Activated T-cell treated with anti-CD3 and anti-CD28 coated beads, Interleukin-2, amount 50 U/mL, for 72 hours (primary cell): ENCODE measurements at regions not wholly inside any gene's neighbourhood (a gene's known extent, or its start where the extent isn't known, plus 50 kb on each side); places are given as distances from the start of the nearest gene placed in this dataset.
"Not testable (repeated sequence)": the region's sequence is repeated elsewhere in the genome, so short reads cannot be mapped to it uniquely, and the experiment has no call there.

Experiments used
- ATAC-seq, 2 donors: fragments of 150-1000 bp; cut with Tn5 transposase; replicated peaks in 1 of 2; 2 replicates each; pipeline ENCODE4 v1.10.0; 2021; ENCODE audit warnings: moderate library complexity in 2 of 2, mild to moderate bottlenecking in 1 of 2
- DNase-seq, 2 donors: peaks; one replicate each; pipeline ENCODE4 v3.0.0; 2021 to 2022; ENCODE audit warnings: mixed read lengths in 1 of 2
- H3K27ac Mint-ChIP-seq: one replicate; pipeline ENCODE4 v1.8.0; 2022; ENCODE audit warnings: mild to moderate bottlenecking, moderate library complexity, mixed read lengths
- H3K27me3 Mint-ChIP-seq: one replicate; pipeline ENCODE4 v1.8.0; 2022; ENCODE audit warnings: low read depth, mixed read lengths
- H3K36me3 Mint-ChIP-seq, 2 donors: one replicate each; pipeline ENCODE4 v1.8.0; 2022; ENCODE audit warnings: mixed read lengths in 2 of 2, mild to moderate bottlenecking in 1 of 2; ENCODE audit not compliant: insufficient read depth in 2 of 2
- H3K4me1 Mint-ChIP-seq: one replicate; pipeline ENCODE4 v1.8.0; 2022; ENCODE audit warnings: low read depth, mixed read lengths
- H3K4me3 Mint-ChIP-seq, 2 donors: one replicate each; pipeline ENCODE4 v1.8.0; 2022; ENCODE audit warnings: mild to moderate bottlenecking in 2 of 2, mixed read lengths in 2 of 2, moderate library complexity in 2 of 2
- H3K9me3 Mint-ChIP-seq, 2 donors: one replicate each; pipeline ENCODE4 v1.8.0; 2022; ENCODE audit warnings: mixed read lengths in 2 of 2

DNA sequence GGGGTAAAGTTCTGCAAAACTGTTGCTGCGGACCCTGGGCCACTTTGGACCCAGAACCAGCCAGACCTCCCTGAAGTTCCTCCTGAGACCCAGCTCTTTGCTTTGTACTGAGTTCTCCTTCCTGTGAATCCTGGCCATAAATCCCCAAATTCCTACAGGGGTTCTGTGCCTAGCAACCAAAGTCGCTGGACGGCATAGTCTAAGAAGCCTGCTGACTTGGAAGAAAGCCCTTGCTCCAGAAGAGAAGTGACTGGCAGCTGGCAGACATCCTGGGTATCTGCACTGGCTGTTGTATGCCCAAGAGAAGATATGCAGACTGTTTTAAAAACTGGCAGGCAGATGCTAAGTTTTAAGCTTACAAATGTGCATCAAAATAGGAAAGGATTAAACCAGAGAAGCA lies 99.9 kb upstream of the SLC24A4 start:
- Mint-ChIP-seq H3K27me3 (peaks cover 12% of the 10 kb centered on the region), H3K27ac (no peak overlapping the region)

DNA sequence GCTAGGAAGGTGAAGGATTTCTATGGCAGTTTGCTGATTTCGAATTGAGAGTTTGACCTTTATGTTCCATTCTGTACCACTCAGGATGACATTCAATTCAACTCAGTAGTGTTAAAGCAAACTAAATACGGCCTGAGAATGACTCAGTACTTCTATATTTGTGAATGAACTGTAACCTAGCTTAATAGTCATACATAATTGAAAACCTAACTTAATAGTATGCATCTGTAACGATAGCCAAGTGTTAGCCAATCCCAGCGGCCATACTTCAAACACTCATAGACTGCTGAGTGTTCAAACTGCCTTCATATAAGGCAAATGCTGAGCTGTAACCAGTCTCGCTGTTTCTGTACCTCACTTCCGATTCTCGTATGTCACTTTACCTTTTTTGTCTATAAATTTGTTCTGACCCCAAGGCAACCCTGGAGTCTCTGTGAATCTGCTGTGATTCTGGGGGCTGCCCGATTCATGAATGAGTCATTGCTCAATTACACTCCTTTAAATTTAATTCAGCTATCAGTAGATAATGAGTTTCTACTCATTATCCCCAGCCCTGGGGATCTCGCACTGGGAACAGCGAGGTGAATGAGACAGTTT lies 98.5 kb upstream of the SLC24A4 start:
- DNase-seq = no peak
- no peak overlapping the region for H3K27ac Mint-ChIP-seq

More for the DNA sequence above, 99.9 kb upstream of the SLC24A4 start:
- no peak overlapping the region for H3K4me3 Mint-ChIP-seq
- DNase-seq (no peak), ATAC-seq (no peak)
- no peaks in the 10 kb centered on the region for H3K9me3 Mint-ChIP-seq
- no peaks in the 10 kb centered on the region for H3K36me3 Mint-ChIP-seq
- no peaks in the 10 kb centered on the region for H3K4me1 Mint-ChIP-seq

DNA sequence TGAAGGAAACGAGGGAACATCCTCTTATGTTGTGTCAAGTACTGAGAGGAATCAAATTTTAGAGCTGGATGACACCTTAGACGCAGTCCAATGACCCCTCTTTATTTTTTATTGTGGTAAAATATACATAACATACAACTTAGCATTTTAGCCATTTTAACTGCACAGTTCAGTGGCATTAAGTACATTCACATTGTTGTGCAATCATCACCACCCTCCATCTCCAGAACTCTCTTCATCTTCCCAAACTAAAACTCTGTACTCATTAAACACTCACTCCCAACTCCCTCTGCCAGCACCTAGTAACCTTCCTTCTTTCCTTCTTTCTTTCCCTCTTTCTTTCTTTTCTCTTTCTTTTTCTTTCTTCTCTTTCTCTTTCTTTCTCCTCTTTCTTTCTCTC lies 97.2 kb upstream of the SLC24A4 start:
- ATAC-seq (no peak), DNase-seq (no peak)
- Mint-ChIP-seq H3K27ac (no peak overlapping the region), H3K36me3 (no peaks in the 10 kb centered on the region), H3K4me3 (no peak overlapping the region), H3K9me3 (peaks cover 0 to 3% of the 10 kb centered on the region in 2 donors), H3K27me3 (peaks cover 13% of the 10 kb centered on the region), H3K4me1 (no peaks in the 10 kb centered on the region)

More for the DNA sequence above, 98.5 kb upstream of the SLC24A4 start:
- Mint-ChIP-seq H3K27me3 (peaks cover 8% of the 10 kb centered on the region), H3K36me3 (no peaks in the 10 kb centered on the region), H3K4me1 (no peaks in the 10 kb centered on the region), H3K4me3 (no peak overlapping the region), H3K9me3 (peaks cover 0 to 3% of the 10 kb centered on the region in 2 donors)
- ATAC-seq = no peak

DNA sequence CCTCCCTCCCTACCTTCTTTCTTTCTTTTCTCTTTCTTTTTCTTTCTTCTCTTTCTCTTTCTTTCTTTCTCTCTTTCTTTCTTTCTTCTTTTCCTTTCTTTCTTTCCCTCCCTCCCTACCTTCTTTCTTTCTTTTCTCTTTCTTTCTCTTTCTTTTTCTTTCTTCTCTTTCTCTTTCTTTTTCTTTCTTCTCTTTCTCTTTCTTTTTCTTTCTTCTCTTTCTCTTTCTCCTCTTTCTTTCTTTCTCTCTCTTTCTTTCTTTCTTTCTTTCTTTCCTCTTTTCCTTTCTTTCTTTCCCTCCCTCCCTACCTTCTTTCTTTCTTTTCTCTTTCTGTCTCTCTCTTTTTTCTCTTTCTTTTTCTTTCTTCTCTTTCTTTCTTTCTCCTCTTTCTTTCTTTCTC lies 96.8 kb upstream of the SLC24A4 start:
- not testable (repeated sequence) for H3K9me3 Mint-ChIP-seq, H3K4me3 Mint-ChIP-seq, H3K36me3 Mint-ChIP-seq, H3K4me1 Mint-ChIP-seq, DNase-seq, ATAC-seq
- H3K27me3 Mint-ChIP-seq = peaks cover 18% of the 10 kb centered on the region
- peak overlapping the region; percentile 0 for H3K27ac Mint-ChIP-seq

DNA sequence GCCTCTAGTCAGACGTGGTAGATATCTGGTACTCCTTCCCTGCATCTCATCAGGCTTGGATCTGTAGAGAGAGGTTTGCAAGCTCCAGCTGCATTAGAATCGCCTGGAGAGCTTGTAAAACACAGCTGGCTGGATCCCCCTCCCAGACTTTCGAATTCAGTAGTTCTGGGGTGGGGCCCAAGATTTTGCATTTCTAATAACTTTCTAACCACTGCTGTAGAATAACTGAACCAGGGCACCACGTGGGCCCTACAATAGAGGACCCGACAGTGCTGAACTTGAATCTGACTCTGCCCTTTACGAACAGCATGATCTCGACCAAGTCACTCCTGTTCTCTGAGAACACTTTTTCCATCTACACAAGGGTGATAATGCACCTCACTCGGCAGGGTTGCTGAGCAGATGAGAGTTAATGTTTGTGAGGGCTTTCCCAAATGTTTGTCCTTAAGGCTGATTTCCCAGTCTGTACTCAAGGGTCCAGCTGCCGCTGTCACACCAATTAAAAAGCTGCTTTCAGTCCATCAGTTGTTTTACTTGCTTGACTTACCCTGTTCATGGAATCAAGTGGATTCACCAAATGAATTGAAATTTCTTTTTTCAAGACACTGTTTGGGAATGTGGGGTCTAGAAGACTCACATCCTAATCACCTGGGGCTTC lies 86.6 kb upstream of the SLC24A4 start:
- Mint-ChIP-seq H3K9me3 (peaks cover 6 to 8% of the 10 kb centered on the region in 2 donors), H3K36me3 (peaks cover 1 to 2% of the 10 kb centered on the region in 2 donors), H3K27ac (no peak overlapping the region), H3K4me1 (no peaks in the 10 kb centered on the region), H3K27me3 (peaks cover 26% of the 10 kb centered on the region), H3K4me3 (no peak overlapping the region)
- DNase-seq (no peak), ATAC-seq (no peak)

DNA sequence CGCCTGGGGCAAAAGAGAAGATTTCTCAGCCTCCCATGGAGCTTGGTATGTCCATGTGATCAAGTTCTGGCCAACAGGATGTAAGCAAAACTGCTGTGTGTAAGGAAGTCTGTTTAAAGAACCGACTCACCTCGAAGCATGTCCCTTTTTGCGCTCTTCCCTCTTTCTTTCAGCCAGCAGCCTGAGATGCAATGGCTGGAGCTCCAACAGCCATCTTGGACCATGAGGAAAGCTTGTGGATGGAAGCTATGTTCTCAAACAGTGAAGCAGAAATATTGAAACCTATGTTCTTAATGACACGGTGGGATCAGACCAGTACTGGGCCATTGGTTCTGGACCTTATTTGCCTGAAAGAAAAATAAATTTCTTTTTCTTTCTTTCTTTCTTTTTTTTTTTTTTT lies 82.3 kb upstream of the SLC24A4 start:
- peaks cover 1% of the 10 kb centered on the region for H3K27me3 Mint-ChIP-seq
- ATAC-seq = no peak
- H3K27ac Mint-ChIP-seq = no peak overlapping the region
- H3K9me3 Mint-ChIP-seq = peaks cover 1 to 2% of the 10 kb centered on the region in 2 donors
- H3K36me3 Mint-ChIP-seq = peaks cover 10% of the 10 kb centered on the region in 2 donors
- DNase-seq = no peak
- H3K4me1 Mint-ChIP-seq = no peaks in the 10 kb centered on the region
- H3K4me3 Mint-ChIP-seq = no peak overlapping the region

DNA sequence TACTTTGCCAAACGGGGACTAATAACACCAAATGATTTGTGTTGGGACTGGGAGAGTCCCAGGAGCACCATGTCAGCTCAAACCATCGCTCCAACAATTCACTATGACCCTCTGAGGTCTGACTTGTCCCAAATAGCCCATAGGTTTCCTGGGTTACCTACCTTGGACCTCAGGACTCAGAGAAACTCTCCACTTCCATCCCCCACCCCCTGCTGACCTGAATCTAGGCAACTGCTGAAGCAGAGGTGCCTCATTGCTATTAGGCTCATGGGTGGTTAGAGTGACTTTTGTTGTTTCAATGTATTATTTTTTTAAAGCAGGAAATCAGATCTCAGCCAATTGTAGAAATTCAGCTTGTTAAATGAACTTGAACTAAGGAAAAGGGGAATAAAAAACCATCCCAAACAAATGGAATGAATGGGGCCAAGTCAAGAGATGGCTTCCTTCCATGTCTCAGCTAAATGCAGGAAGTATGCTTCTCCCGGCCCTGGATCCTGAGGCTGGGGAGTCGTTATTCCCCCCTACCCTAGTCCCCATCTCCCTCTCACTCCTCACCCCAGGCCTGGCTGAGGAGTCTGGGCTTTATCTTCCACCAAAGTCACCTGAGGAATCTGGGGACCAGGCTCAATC lies 80.9 kb upstream of the SLC24A4 start:
- no peak for ATAC-seq
- Mint-ChIP-seq H3K4me3 (no peak overlapping the region), H3K36me3 (peaks cover 10 to 19% of the 10 kb centered on the region in 2 donors), H3K27me3 (no peaks in the 10 kb centered on the region), H3K4me1 (no peaks in the 10 kb centered on the region), H3K9me3 (peaks cover 5 to 11% of the 10 kb centered on the region in 2 donors), H3K27ac (no peak overlapping the region)
- no peak for DNase-seq

DNA sequence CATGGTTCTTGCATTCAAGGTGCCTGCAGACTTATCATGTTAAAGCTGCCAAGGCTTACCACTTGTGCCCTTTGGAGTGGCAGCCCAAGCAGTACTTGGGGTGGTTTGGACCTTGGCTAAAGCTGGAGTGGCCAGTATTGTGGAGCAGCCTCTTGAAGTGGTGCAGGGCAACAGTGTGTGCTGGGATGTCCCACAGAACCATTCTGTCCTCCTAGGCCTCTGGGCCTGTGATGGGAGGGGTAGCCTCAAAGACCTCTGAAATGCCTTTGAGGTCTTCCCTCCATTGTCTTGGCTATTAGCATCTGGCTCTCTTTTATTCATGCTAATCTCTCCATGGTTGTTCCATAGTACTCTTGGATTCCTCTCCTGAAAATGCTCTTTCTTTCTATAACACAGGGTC lies 78.2 kb upstream of the SLC24A4 start:
- H3K4me3 Mint-ChIP-seq = no peak overlapping the region
- peaks cover 1% of the 10 kb centered on the region for H3K27me3 Mint-ChIP-seq
- H3K27ac Mint-ChIP-seq = no peak overlapping the region
- DNase-seq = no peak
- no peaks in the 10 kb centered on the region for H3K4me1 Mint-ChIP-seq
- ATAC-seq = no peak
- peaks cover 5 to 11% of the 10 kb centered on the region in 2 donors for H3K9me3 Mint-ChIP-seq
- peaks cover 13 to 19% of the 10 kb centered on the region in 2 donors for H3K36me3 Mint-ChIP-seq

DNA sequence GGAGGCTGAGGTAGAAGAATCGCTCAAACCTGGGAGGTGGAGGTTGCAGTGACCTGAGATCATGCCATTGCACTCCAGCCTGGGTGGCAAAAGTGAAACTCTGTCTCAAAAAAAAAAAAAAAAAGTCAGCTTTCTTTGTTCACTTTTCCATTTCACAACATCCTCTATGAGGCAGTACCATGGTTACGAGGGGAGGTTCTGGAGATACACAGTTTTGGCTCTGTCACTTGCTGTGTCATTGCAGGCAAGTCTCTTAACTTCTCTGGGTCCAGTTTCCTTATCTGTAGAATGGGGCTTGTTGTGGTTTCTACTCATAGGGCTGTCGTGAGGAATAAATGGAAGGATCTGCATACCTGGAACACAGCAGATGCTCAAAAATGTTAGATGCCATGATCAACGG lies 75.6 kb upstream of the SLC24A4 start:
- ATAC-seq = no peak
- Mint-ChIP-seq H3K9me3 (peaks cover 5 to 11% of the 10 kb centered on the region in 2 donors), H3K36me3 (peaks cover 13 to 19% of the 10 kb centered on the region in 2 donors), H3K27me3 (peaks cover 24% of the 10 kb centered on the region), H3K4me3 (no peak overlapping the region), H3K27ac (no peak overlapping the region), H3K4me1 (no peaks in the 10 kb centered on the region)
- DNase-seq = no peak

DNA sequence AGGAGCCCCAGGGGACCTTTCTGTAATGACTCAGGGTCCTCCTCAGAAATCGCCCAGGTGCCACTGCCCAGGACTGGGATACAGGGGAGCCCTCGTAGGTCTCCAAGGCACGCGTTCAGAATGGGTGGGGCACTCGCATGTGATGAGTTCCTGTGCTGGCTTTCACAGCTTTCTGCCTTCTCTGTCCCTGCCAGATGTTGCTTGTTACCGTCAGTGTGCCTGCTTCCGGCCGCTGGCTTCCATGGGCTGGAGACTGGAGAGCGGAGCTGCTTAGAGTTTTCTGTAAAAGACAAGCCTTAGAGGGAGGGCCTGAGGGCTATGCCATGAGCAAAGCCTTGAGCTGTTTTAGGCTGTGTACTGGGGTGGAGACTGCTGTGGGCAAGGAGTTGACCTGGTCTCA lies 75.0 kb upstream of the SLC24A4 start:
- no peak overlapping the region for H3K4me3 Mint-ChIP-seq
- H3K27me3 Mint-ChIP-seq = peaks cover 30% of the 10 kb centered on the region
- ATAC-seq = no peak
- no peak overlapping the region for H3K27ac Mint-ChIP-seq
- DNase-seq = no peak
- H3K36me3 Mint-ChIP-seq = peaks cover 13 to 19% of the 10 kb centered on the region in 2 donors
- no peaks in the 10 kb centered on the region for H3K4me1 Mint-ChIP-seq
- peaks cover 5 to 11% of the 10 kb centered on the region in 2 donors for H3K9me3 Mint-ChIP-seq

DNA sequence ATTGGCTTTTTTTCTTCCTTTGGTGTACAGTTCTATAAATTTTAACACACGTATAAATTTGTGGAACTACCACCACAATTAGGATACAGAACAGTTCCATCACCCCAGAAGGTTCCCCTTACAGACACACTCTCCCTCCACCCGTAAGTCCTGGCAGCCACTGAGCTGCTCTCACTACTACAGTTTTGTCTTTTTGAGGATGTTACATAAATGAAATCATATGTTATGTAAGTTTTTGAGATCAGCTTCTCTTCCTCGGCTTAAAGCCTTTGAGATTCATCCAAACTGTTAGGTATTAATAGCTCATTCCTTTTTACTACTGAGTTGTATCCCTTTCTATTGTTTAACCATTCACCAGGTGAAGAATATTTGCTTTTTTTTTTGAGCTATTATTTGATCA lies 74.3 kb upstream of the SLC24A4 start:
- Mint-ChIP-seq H3K27me3 (peaks cover 38% of the 10 kb centered on the region), H3K27ac (no peak overlapping the region), H3K9me3 (peaks cover 5 to 11% of the 10 kb centered on the region in 2 donors), H3K4me3 (no peak overlapping the region), H3K36me3 (peaks cover 12 to 17% of the 10 kb centered on the region in 2 donors), H3K4me1 (peaks cover 7% of the 10 kb centered on the region)
- no peak for ATAC-seq
- DNase-seq = no peak

DNA sequence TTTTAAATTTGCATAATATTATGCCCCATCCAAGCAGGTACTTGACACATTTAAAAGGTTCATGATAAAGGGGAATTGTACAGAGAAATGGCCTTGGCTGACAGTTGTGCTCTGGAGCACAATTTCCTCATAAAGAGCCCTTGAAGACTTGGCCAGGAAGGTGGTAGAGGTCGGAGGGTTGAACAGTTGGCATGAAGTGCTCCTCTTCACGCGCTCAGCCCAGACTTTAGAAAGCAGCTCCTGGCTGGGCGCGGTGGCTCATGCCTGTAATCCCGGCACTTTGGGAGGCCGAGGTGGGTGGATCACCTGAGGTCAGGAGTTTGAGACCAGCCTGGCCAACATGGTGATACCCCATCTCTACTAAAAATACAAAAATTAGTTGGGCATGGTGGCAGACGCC lies 72.6 kb upstream of the SLC24A4 start:
- ATAC-seq, H3K27ac Mint-ChIP-seq, H3K36me3 Mint-ChIP-seq, DNase-seq, H3K4me3 Mint-ChIP-seq: not testable (repeated sequence)
- Mint-ChIP-seq H3K9me3 (peaks cover 4 to 10% of the 10 kb centered on the region in 2 donors), H3K27me3 (peaks cover 55% of the 10 kb centered on the region), H3K4me1 (peaks cover 20% of the 10 kb centered on the region)

DNA sequence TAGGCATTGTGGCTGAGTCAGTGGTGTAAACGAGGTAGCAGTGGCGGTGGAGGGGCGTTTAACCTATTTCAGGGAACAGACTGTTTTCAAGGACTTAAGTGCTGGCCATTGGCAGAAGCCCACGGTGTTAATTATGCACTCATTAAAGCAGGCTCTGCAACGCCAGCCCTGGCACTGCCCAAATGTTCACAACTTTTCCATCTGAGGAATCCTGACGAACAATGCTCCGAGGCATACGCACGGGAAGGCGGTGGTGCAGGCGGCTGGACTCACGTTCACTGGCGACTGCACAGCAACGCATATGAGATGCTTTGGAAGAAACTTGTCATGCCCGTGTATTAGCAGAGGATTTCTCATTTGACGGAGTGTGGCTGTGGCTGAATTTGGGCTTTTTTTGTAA lies 70.6 kb upstream of the SLC24A4 start:
- H3K4me1 Mint-ChIP-seq = peaks cover 20% of the 10 kb centered on the region
- no peaks in the 10 kb centered on the region for H3K9me3 Mint-ChIP-seq
- no peak overlapping the region for H3K27ac Mint-ChIP-seq
- peaks cover 0 to 3% of the 10 kb centered on the region in 2 donors for H3K36me3 Mint-ChIP-seq
- H3K27me3 Mint-ChIP-seq = peaks cover 72% of the 10 kb centered on the region
- H3K4me3 Mint-ChIP-seq = no peak overlapping the region
- DNase-seq (no peak), ATAC-seq (no peak)
